Spinal cord (tissue), 9 donors: ENCODE measurements at regions not wholly inside any gene's neighbourhood (a gene's known extent, or its start where the extent isn't known, plus 50 kb on each side); places are given as distances from the start of the nearest gene placed in this dataset.
"Not testable (repeated sequence)": the region's sequence is repeated elsewhere in the genome, so short reads cannot be mapped to it uniquely, and the experiment has no call there.

Experiments used
- DNase-seq, 6 donors: peaks; one replicate each; pipeline versions ENCODE4 v3.0.0 to v3.0.0-alpha.2; 2013 to 2015; ENCODE audit warnings: low spot score in 6 of 6, low read depth in 4 of 6
- H3K27ac ChIP-seq: one replicate; pipeline ENCODE4 v1.5.1; 2013; ENCODE audit warnings: low read depth, low read length, control low read depth
- H3K27me3 ChIP-seq: one replicate; pipeline ENCODE4 v1.6.1; 2013; ENCODE audit warnings: low read length; ENCODE audit not compliant: control insufficient read depth, insufficient read depth
- H3K36me3 ChIP-seq: one replicate; pipeline ENCODE4 v1.6.1; 2013; ENCODE audit warnings: low read length; ENCODE audit not compliant: control insufficient read depth, insufficient read depth
- H3K4me1 ChIP-seq: one replicate; pipeline ENCODE4 v1.6.1; 2013; ENCODE audit warnings: low read length; ENCODE audit not compliant: control insufficient read depth, insufficient read depth
- H3K4me3 ChIP-seq: one replicate; pipeline ENCODE4 v1.5.1; 2013; ENCODE audit warnings: low read depth, low read length, control low read depth
- H3K9me3 ChIP-seq: one replicate; pipeline ENCODE4 v1.6.1; 2013; ENCODE audit warnings: low read length; ENCODE audit not compliant: control insufficient read depth, insufficient read depth
- WGBS: methylation state at CpG from one replicate; pipeline ENCODE4 v1.1.5; 2013; ENCODE audit warnings: missing lambda C conversion rate; ENCODE audit not compliant: insufficient coverage; 5-methylcytosine and 5-hydroxymethylcytosine counted together
- donor health status: healthy.

GRCh38 chr3:150228626-150229025 lies 179.5 kb upstream of the TSC22D2 start:
- H3K4me1 ChIP-seq = not testable (repeated sequence)

GRCh38 chr3:150227839-150228238 lies 180.3 kb upstream of the TSC22D2 start:
- Histone ChIP-seq H3K27me3 (no peaks in the 10 kb centered on the region), H3K9me3 (no peaks in the 10 kb centered on the region), H3K27ac (no peak overlapping the region), H3K4me1 (peaks cover 3% of the 10 kb centered on the region), H3K36me3 (no peaks in the 10 kb centered on the region), H3K4me3 (no peak overlapping the region)
- WGBS = 44% methylated on average over 2 of the region's 5 CpGs
- peak in 2 of 6 donors; percentile 67 to 81 for DNase-seq

More at GRCh38 chr3:150228626-150229025, 179.5 kb upstream of the TSC22D2 start:
- H3K27ac ChIP-seq, DNase-seq, H3K36me3 ChIP-seq, H3K27me3 ChIP-seq, H3K9me3 ChIP-seq, H3K4me3 ChIP-seq: not testable (repeated sequence)
- WGBS = 82% methylated on average over 3 of the region's 6 CpGs

DNA sequence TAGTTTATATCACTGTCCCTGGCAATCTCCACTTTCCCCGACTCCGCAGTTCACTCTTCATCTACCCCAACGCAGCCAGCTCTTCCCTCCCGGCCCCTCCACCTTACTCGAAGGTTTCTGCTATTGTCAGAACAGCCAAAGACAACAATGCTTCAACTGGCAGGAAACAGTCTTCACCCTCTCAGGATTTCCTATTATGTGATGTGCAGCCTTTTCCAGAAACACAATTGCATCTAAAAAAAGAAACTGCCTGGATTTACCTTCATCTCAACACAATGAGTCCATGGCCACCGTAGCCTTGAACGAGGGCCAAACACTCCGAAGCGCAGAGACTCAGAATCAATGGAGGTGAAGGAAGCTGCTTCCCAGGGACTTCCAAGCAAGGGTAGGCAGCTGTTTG lies 182.1 kb upstream of the TSC22D2 start:
- H3K4me3 ChIP-seq = no peak overlapping the region
- no peaks in the 10 kb centered on the region for H3K9me3 ChIP-seq
- no peak for DNase-seq
- peaks cover 10% of the 10 kb centered on the region for H3K4me1 ChIP-seq
- WGBS = 60% methylated on average over 9 of the region's 9 CpGs
- H3K27ac ChIP-seq = no peak overlapping the region
- no peaks in the 10 kb centered on the region for H3K36me3 ChIP-seq
- H3K27me3 ChIP-seq = no peaks in the 10 kb centered on the region

DNA sequence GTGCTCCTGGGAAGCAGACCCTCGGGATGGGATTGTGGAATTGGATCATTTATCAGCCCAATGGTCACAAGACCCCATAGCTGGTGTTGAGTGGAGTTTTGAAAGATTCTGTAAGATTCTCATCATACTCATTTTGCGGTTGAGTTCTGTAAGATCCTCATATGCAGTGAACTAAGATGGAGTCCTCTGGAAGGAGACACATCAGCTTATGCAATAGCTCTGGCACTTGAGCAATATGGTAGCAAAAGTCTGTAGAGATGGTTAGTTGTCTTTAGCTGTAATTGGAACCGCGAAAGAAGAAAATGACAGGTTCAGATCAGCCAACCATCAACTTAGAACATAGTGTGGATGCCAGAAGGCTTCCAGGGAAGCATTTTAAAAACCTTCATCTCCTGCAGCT lies 184.5 kb upstream of the TSC22D2 start:
- Histone ChIP-seq H3K4me1 (peaks cover 13% of the 10 kb centered on the region), H3K27ac (no peak overlapping the region), H3K27me3 (no peaks in the 10 kb centered on the region), H3K9me3 (no peaks in the 10 kb centered on the region), H3K36me3 (no peaks in the 10 kb centered on the region), H3K4me3 (no peak overlapping the region)
- no peak for DNase-seq
- 92% methylated on average over 2 of the region's 4 CpGs for WGBS

GRCh38 chr3:150222691-150223489 lies 185.2 kb upstream of the TSC22D2 start:
- Histone ChIP-seq H3K36me3 (no peaks in the 10 kb centered on the region), H3K27me3 (no peaks in the 10 kb centered on the region), H3K9me3 (no peaks in the 10 kb centered on the region), H3K4me1 (peaks cover 9% of the 10 kb centered on the region), H3K4me3 (no peak overlapping the region), H3K27ac (no peak overlapping the region)
- 78% methylated on average over 5 of the region's 10 CpGs for WGBS
- DNase-seq = no peak

GRCh38 chr3:150221904-150222523 lies 186.1 kb upstream of the TSC22D2 start:
- H3K27me3 ChIP-seq = no peaks in the 10 kb centered on the region
- no peaks in the 10 kb centered on the region for H3K9me3 ChIP-seq
- DNase-seq = peak in 2 of 6 donors; percentile 20 to 69
- H3K4me1 ChIP-seq = peaks cover 11% of the 10 kb centered on the region
- WGBS = 74% methylated on average over 5 of the region's 10 CpGs
- H3K4me3 ChIP-seq = no peak overlapping the region
- H3K27ac ChIP-seq = no peak overlapping the region
- H3K36me3 ChIP-seq = no peaks in the 10 kb centered on the region

DNA sequence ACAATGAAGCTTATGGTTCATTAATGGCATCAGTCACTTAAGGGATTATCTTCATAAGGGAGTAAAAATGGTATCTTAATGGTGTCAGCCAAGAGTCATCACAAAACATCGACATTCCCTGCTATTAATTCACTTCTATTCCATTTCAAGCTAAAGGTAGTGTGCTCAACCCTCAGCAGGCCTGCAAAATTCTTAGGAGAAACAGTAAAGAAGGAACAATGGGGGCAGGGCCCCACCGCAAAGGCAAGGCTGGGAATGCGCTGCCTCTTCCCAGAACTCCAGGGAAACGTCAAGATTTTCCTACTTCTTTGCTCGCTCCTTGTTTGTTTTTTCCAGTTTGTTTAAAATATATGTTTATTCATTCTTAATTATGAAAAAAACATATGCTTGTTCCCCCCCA lies 187.3 kb upstream of the TSC22D2 start:
- peaks cover 22% of the 10 kb centered on the region for H3K4me1 ChIP-seq
- H3K9me3 ChIP-seq = no peaks in the 10 kb centered on the region
- no peaks in the 10 kb centered on the region for H3K36me3 ChIP-seq
- no peak overlapping the region for H3K27ac ChIP-seq
- H3K27me3 ChIP-seq = no peaks in the 10 kb centered on the region
- peak in 1 of 6 donors; percentile 30 for DNase-seq
- no peak overlapping the region for H3K4me3 ChIP-seq
- no CpG with 5 or more reads among the region's 5 CpGs for WGBS

DNA sequence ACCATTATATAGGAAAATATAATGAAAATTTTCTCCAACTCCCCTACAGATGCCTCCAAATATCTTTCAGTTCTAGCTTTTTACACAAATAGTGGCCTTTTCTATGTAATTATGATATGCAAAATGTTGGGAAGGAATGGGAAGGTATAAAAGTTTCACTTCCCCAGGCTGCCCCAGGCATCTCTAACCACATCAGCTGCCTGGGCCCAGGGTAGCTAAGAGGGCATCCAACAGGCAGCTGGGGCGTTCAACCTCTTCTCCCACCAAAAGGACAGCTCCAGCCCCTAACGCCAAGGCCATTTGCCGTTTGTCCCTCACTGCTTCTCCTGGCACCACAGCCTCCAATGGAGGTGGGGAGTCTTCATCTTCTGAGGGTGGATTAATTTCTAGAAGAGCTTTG lies 188.1 kb upstream of the TSC22D2 start:
- DNase-seq = no peak
- Histone ChIP-seq H3K36me3 (no peaks in the 10 kb centered on the region), H3K4me1 (peaks cover 27% of the 10 kb centered on the region), H3K4me3 (no peak overlapping the region), H3K27ac (no peak overlapping the region), H3K9me3 (no peaks in the 10 kb centered on the region), H3K27me3 (no peaks in the 10 kb centered on the region)
- no CpG with 5 or more reads among the region's 3 CpGs for WGBS

- no peak for DNase-seq
- Histone ChIP-seq H3K36me3 (no peaks in the 10 kb centered on the region), H3K27me3 (no peaks in the 10 kb centered on the region), H3K27ac (no peak overlapping the region), H3K4me3 (no peak overlapping the region), H3K9me3 (no peaks in the 10 kb centered on the region), H3K4me1 (peaks cover 27% of the 10 kb centered on the region)
- 89% methylated on average over 2 of the region's 3 CpGs for WGBS
These were observed 189.3 kb upstream of the TSC22D2 start for GRCh38 chr3:150218841-150219240.

GRCh38 chr3:150218236-150218635 lies 189.9 kb upstream of the TSC22D2 start:
- WGBS = no CpG with 5 or more reads among the region's 4 CpGs
- H3K9me3 ChIP-seq = no peaks in the 10 kb centered on the region
- no peaks in the 10 kb centered on the region for H3K27me3 ChIP-seq
- no peak overlapping the region for H3K4me3 ChIP-seq
- no peak for DNase-seq
- no peak overlapping the region for H3K27ac ChIP-seq
- peaks cover 27% of the 10 kb centered on the region for H3K4me1 ChIP-seq
- no peaks in the 10 kb centered on the region for H3K36me3 ChIP-seq
